NOMO-1 treated with DMSO at 0.1 percent for 48 hours (cell line): ENCODE measurements at regions not wholly inside any gene's neighbourhood (a gene's known extent, or its start where the extent isn't known, plus 50 kb on each side); places are given as distances from the start of the nearest gene placed in this dataset.

Experiments
- DNase-seq: peaks from one replicate; lab custom pipeline; 2025; ENCODE audit not compliant: unreplicated experiment; lab: John Stamatoyannopoulos, UW

GRCh38 chr11:116509551-116509950 lies 263.2 kb downstream of the BUD13 start:
- DNase-seq, result no peak

GRCh38 chr11:116507849-116508695 lies 264.7 kb downstream of the BUD13 start:
- DNase-seq, result no peak

GRCh38 chr11:116507016-116507415 lies 265.8 kb downstream of the BUD13 start:
- DNase-seq, result no peak

GRCh38 chr11:116506263-116506825 lies 266.4 kb downstream of the BUD13 start:
- no peak for DNase-seq

- no peak for DNase-seq
These were observed 267.2 kb downstream of the BUD13 start for GRCh38 chr11:116505298-116506262.

GRCh38 chr11:116504541-116505297 lies 268.1 kb downstream of the BUD13 start:
- DNase-seq, result no peak

- DNase-seq, result no peak
These were observed 269.3 kb downstream of the BUD13 start for GRCh38 chr11:116503216-116504160.

GRCh38 chr11:116502641-116503061 lies 270.1 kb downstream of the BUD13 start:
- no peak for DNase-seq

GRCh38 chr11:116501728-116502127 lies 271.1 kb downstream of the BUD13 start:
- DNase-seq, result no peak

- no peak for DNase-seq
These were observed 271.7 kb downstream of the BUD13 start for GRCh38 chr11:116500947-116501602.

- DNase-seq, result no peak
These were observed 272.5 kb downstream of the BUD13 start for GRCh38 chr11:116500026-116500946.

GRCh38 chr11:116499396-116500003 lies 273.3 kb downstream of the BUD13 start:
- DNase-seq, result peak; percentile 30

GRCh38 chr11:116498161-116498560 lies 274.6 kb downstream of the BUD13 start:
- no peak for DNase-seq

GRCh38 chr11:116492600-116492999 lies 280.2 kb downstream of the BUD13 start:
- DNase-seq, result no peak

- DNase-seq, result no peak
These were observed 283.9 kb downstream of the BUD13 start for GRCh38 chr11:116488836-116489389.

- DNase-seq, result no peak
These were observed 287.4 kb downstream of the BUD13 start for GRCh38 chr11:116485425-116485824.

- DNase-seq, result no peak
These were observed 290.1 kb downstream of the BUD13 start for GRCh38 chr11:116482716-116483115.
